ENCODE measurements at regions not wholly inside any gene's neighbourhood (a gene's known extent, or its start where the extent isn't known, plus 50 kb on each side); places are given as distances from the start of the nearest gene placed in this dataset.

DNA sequence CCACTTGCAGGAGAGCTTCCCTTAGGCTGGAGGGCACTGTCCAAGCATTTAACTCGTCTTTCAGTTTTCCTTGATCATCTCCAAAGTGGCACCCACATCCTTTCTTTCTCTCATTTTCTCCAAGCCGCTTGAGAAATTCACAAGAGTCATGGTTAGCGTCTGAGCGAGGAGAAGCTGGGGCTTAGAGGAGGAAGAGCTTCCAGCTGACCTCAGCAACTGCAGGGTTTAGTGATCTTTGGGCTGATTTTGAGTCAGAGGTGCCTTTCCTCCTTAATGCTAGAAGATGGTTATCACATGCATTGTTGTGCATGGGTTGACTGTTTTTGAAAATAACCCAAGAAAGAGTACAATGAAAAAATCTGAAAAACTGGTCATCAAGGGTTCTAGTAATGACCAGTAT, 134.7 kb downstream of the GADD45G start:
- TF ChIP-seq, protein P1, sequence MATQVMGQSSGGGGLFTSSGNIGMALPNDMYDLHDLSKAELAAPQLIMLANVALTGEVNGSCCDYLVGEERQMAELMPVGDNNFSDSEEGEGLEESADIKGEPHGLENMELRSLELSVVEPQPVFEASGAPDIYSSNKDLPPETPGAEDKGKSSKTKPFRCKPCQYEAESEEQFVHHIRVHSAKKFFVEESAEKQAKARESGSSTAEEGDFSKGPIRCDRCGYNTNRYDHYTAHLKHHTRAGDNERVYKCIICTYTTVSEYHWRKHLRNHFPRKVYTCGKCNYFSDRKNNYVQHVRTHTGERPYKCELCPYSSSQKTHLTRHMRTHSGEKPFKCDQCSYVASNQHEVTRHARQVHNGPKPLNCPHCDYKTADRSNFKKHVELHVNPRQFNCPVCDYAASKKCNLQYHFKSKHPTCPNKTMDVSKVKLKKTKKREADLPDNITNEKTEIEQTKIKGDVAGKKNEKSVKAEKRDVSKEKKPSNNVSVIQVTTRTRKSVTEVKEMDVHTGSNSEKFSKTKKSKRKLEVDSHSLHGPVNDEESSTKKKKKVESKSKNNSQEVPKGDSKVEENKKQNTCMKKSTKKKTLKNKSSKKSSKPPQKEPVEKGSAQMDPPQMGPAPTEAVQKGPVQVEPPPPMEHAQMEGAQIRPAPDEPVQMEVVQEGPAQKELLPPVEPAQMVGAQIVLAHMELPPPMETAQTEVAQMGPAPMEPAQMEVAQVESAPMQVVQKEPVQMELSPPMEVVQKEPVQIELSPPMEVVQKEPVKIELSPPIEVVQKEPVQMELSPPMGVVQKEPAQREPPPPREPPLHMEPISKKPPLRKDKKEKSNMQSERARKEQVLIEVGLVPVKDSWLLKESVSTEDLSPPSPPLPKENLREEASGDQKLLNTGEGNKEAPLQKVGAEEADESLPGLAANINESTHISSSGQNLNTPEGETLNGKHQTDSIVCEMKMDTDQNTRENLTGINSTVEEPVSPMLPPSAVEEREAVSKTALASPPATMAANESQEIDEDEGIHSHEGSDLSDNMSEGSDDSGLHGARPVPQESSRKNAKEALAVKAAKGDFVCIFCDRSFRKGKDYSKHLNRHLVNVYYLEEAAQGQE (IDR thresholded peaks at IDR 0.05; ENCODE audit: low read depth), result no peak
- TF ChIP-seq EGR1 (IDR thresholded peaks at IDR 0.05), result no peak
- TF ChIP-seq EP300 (IDR thresholded peaks at IDR 0.05; ENCODE audit: borderline replicate concordance), result no peak
- no peak for TF ChIP-seq ZBTB7A (IDR thresholded peaks at IDR 0.05; ENCODE audit: low read depth)
- no peak for TF ChIP-seq CEBPB (IDR thresholded peaks at IDR 0.05)
- TF ChIP-seq CREB1 (IDR thresholded peaks at IDR 0.05; ENCODE audit: low read depth), result no peak
- TF ChIP-seq TAF1 (IDR thresholded peaks at IDR 0.05; ENCODE audit: low read depth), result no peak
- TF ChIP-seq, protein P2, sequence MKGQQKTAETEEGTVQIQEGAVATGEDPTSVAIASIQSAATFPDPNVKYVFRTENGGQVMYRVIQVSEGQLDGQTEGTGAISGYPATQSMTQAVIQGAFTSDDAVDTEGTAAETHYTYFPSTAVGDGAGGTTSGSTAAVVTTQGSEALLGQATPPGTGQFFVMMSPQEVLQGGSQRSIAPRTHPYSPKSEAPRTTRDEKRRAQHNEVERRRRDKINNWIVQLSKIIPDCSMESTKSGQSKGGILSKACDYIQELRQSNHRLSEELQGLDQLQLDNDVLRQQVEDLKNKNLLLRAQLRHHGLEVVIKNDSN (IDR thresholded peaks at IDR 0.05), result no peak
- TF ChIP-seq FOXM1 (IDR thresholded peaks at IDR 0.05; ENCODE audit: borderline replicate concordance, low read depth), result no peak

DNA sequence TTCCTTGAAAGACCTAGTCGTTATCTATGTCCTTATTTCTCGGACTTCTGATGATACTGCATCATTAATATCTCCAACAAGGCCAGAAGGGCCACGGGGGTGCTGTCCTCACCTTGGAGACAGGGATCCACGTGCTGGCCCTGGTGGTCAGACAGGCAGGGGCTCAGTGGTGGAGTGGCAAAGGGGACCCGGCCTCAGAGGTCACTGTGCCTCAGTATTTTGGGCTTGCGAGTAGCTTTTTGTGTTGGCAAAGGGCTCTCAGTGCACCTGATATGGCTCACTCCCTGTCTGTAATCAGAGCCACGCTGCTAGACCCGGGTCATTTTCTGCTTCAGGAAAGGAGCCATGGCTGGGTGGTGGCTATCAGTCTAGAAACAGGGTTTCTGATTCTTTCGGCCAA, 135.1 kb downstream of the GADD45G start:
- no peak for TF ChIP-seq ZBTB7A (IDR thresholded peaks at IDR 0.05; ENCODE audit: low read depth)
- TF ChIP-seq YY1 (IDR thresholded peaks at IDR 0.05; ENCODE audit: low read depth), result no peak
- no peak for TF ChIP-seq RAD21 (IDR thresholded peaks at IDR 0.05; ENCODE audit: low read depth)
- TF ChIP-seq CEBPB (IDR thresholded peaks at IDR 0.05), result no peak
- TF ChIP-seq, protein P2 (IDR thresholded peaks at IDR 0.05), result no peak
- TF ChIP-seq EGR1 (IDR thresholded peaks at IDR 0.05), result no peak
- no peak for TF ChIP-seq TEAD4 (IDR thresholded peaks at IDR 0.05)
- no peak for TF ChIP-seq CREB1 (IDR thresholded peaks at IDR 0.05; ENCODE audit: low read depth)
- no peak for TF ChIP-seq TAF1 (IDR thresholded peaks at IDR 0.05; ENCODE audit: low read depth)
- TF ChIP-seq TCF12 (IDR thresholded peaks at IDR 0.05; ENCODE audit: low read depth), result no peak
- TF ChIP-seq FOXM1 (IDR thresholded peaks at IDR 0.05; ENCODE audit: borderline replicate concordance, low read depth), result no peak
- TF ChIP-seq, protein P3, sequence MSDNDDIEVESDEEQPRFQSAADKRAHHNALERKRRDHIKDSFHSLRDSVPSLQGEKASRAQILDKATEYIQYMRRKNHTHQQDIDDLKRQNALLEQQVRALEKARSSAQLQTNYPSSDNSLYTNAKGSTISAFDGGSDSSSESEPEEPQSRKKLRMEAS (IDR thresholded peaks at IDR 0.05), result no peak

DNA sequence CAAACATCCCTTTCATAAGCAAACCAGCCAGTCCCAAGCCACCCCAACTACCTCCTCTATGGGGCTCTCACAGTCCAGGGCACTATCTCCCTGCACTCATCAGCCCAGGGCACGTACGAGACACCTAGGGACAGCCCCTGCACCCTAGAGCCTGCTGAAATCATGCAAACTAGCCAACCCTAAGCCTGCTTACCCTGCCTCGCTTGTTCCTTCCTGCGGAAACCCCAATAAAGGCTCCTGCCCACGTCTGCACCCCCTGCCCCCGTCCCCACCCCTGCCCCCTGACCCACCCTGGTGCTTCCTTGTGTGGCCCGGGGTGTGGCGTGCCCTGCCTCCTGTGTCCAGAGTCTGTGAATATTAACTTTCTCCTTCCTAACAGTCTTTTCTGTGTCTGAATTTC, 135.9 kb downstream of the GADD45G start:
- no peak for TF ChIP-seq NFIC (IDR thresholded peaks at IDR 0.05)
- no peak for TF ChIP-seq FOXM1 (IDR thresholded peaks at IDR 0.05; ENCODE audit: borderline replicate concordance, low read depth)
- TF ChIP-seq, protein P1 (IDR thresholded peaks at IDR 0.05; ENCODE audit: low read depth), result no peak
- TF ChIP-seq, protein P2 (IDR thresholded peaks at IDR 0.05), result no peak
- TF ChIP-seq YY1 (IDR thresholded peaks at IDR 0.05; ENCODE audit: low read depth), result no peak
- no peak for TF ChIP-seq TAF1 (IDR thresholded peaks at IDR 0.05; ENCODE audit: low read depth)
- TF ChIP-seq CEBPB (IDR thresholded peaks at IDR 0.05), result no peak
- TF ChIP-seq TEAD4 (IDR thresholded peaks at IDR 0.05), result no peak
- no peak for TF ChIP-seq EP300 (IDR thresholded peaks at IDR 0.05; ENCODE audit: borderline replicate concordance)
- TF ChIP-seq, protein P3 (IDR thresholded peaks at IDR 0.05), result no peak
- no peak for TF ChIP-seq CREB1 (IDR thresholded peaks at IDR 0.05; ENCODE audit: low read depth)
- no peak for TF ChIP-seq EGR1 (IDR thresholded peaks at IDR 0.05)
- TF ChIP-seq ZBTB7A (IDR thresholded peaks at IDR 0.05; ENCODE audit: low read depth), result no peak
- no peak for TF ChIP-seq RAD21 (IDR thresholded peaks at IDR 0.05; ENCODE audit: low read depth)
- no peak for TF ChIP-seq TCF12 (IDR thresholded peaks at IDR 0.05; ENCODE audit: low read depth)

DNA sequence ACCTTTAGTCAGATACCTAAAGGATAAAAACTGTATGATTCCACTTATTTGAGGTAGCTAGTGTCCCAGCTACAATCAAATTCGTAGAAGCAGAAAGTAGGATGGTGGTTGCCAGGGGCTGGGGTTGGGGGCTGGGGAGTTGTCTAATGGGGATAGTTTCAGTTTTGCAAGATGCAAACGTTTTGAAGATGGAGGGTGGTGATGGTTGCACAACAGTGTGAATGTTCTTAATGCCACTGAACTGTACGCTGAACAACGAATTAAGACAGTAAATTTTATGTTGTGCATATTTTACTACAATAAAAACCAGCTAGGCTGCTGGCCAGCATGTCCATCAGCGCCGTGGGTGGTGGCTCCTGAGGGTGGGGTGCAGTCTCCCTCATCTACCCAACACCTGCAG, 137.8 kb downstream of the GADD45G start:
- TF ChIP-seq, protein P2 (IDR thresholded peaks at IDR 0.05), result no peak
- TF ChIP-seq FOXM1 (IDR thresholded peaks at IDR 0.05; ENCODE audit: borderline replicate concordance, low read depth), result no peak

DNA sequence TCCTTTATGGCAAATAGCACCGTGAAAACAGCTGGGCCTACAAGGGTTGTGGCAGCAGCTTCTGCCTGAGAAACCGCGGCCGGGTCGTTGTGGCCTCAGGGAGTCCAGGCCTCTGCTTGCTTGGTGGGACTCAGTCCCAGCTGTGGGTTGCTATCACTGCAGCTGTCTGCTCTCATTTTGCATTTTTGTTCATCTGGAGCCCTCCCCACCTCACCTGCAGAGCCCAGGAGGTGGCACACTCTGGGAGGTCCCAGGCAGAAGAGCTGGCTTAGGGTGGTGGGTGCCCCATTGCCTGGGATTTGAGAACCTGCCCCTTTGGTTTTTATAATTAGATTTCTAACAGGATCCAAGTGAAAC, 138.4 kb downstream of the GADD45G start:
- no peak for TF ChIP-seq NFIC (IDR thresholded peaks at IDR 0.05)
- no peak for TF ChIP-seq TEAD4 (IDR thresholded peaks at IDR 0.05)
- no peak for TF ChIP-seq RAD21 (IDR thresholded peaks at IDR 0.05; ENCODE audit: low read depth)
- no peak for TF ChIP-seq TAF1 (IDR thresholded peaks at IDR 0.05; ENCODE audit: low read depth)
- TF ChIP-seq ZBTB7A (IDR thresholded peaks at IDR 0.05; ENCODE audit: low read depth), result no peak
- no peak for TF ChIP-seq FOXM1 (IDR thresholded peaks at IDR 0.05; ENCODE audit: borderline replicate concordance, low read depth)
